Astrocyte (in vitro differentiated cells and primary cell): ENCODE measurements at regions not wholly inside any gene's neighbourhood (a gene's known extent, or its start where the extent isn't known, plus 50 kb on each side); places are given as distances from the start of the nearest gene placed in this dataset.
"Not testable (repeated sequence)": the region's sequence is repeated elsewhere in the genome, so short reads cannot be mapped to it uniquely, and the experiment has no call there.

Source experiments
- DNase-seq: peaks from one replicate; pipeline ENCODE4 v3.0.0-alpha.2; 2010; ENCODE audit warnings: low read depth
- FAIRE-seq: peaks from 2 replicates; lab custom pipeline; 2011; peaks lifted over from hg19 to GRCh38; lab: Jason Lieb, UNC
- H2AFZ ChIP-seq: 2 replicates; pipeline ENCODE4 v1.6.0; 2012; ENCODE audit warnings: low read depth, low read length, inconsistent platforms
- H3K27ac ChIP-seq: 2 replicates; pipeline ENCODE4 v1.5.1; 2011; ENCODE audit warnings: low read depth, low read length, inconsistent platforms
- H3K27me3 ChIP-seq: 2 replicates; pipeline ENCODE4 v1.6.0; 2011; ENCODE audit warnings: low read length, inconsistent platforms; ENCODE audit not compliant: insufficient read depth
- H3K36me3 ChIP-seq: 2 replicates; pipeline ENCODE4 v1.5.1; 2011; ENCODE audit warnings: low read length, inconsistent platforms; ENCODE audit not compliant: insufficient read depth
- H3K4me1 ChIP-seq: 2 replicates; pipeline ENCODE4 v1.5.1; 2011; ENCODE audit warnings: low read length, inconsistent platforms; ENCODE audit not compliant: insufficient read depth
- H3K4me2 ChIP-seq: 2 replicates; pipeline ENCODE4 v1.6.0; 2012; ENCODE audit warnings: low read length, inconsistent platforms
- H3K4me3 ChIP-seq: 2 replicates; pipeline ENCODE4 v1.5.1; 2011; ENCODE audit warnings: low read depth, mild to moderate bottlenecking, low read length, inconsistent platforms; ENCODE audit not compliant: insufficient read depth
- H3K79me2 ChIP-seq: 2 replicates; pipeline ENCODE4 v1.6.0; 2012; ENCODE audit warnings: mild to moderate bottlenecking, low read length, inconsistent platforms; ENCODE audit not compliant: insufficient read depth
- H3K9ac ChIP-seq: 2 replicates; pipeline ENCODE4 v1.6.0; 2012; ENCODE audit warnings: mild to moderate bottlenecking, low read length, inconsistent platforms
- H3K9me3 ChIP-seq: 2 replicates; pipeline ENCODE4 v1.5.1; 2012; ENCODE audit warnings: low read depth, mild to moderate bottlenecking, low read length, inconsistent platforms; ENCODE audit not compliant: insufficient read depth
- H4K20me1 ChIP-seq: 2 replicates; pipeline ENCODE4 v1.6.0; 2012; ENCODE audit warnings: low read length, inconsistent platforms; ENCODE audit not compliant: insufficient read depth
- H3K27ac Mint-ChIP-seq: one replicate; pipeline ENCODE4 v1.8.0; 2021; ENCODE audit warnings: mild to moderate bottlenecking, mixed read lengths; ENCODE audit not compliant: unreplicated experiment
- H3K27me3 Mint-ChIP-seq: one replicate; pipeline ENCODE4 v1.8.0; 2021; ENCODE audit warnings: low read depth, mixed read lengths; ENCODE audit not compliant: unreplicated experiment
- H3K36me3 Mint-ChIP-seq: one replicate; pipeline ENCODE4 v1.8.0; 2021; ENCODE audit warnings: low read depth, mixed read lengths; ENCODE audit not compliant: unreplicated experiment
- H3K4me1 Mint-ChIP-seq: one replicate; pipeline ENCODE4 v1.8.0; 2021; ENCODE audit warnings: low read depth, mixed read lengths; ENCODE audit not compliant: unreplicated experiment
- H3K4me3 Mint-ChIP-seq: one replicate; pipeline ENCODE4 v1.8.0; 2021; ENCODE audit warnings: mild to moderate bottlenecking, moderate library complexity, mixed read lengths; ENCODE audit not compliant: unreplicated experiment
- H3K9me3 Mint-ChIP-seq: one replicate; pipeline ENCODE4 v1.8.0; 2021; ENCODE audit warnings: mild to moderate bottlenecking, mixed read lengths; ENCODE audit not compliant: unreplicated experiment
- CTCF ChIP-seq: IDR thresholded peaks from 2 replicates; pipeline ENCODE4 v1.5.1; 2011; ENCODE audit warnings: low read depth, mild to moderate bottlenecking, inconsistent platforms, low read length, moderate library complexity; ENCODE audit not compliant: insufficient read depth
- EZH2 ChIP-seq: IDR thresholded peaks from 2 replicates; pipeline ENCODE4 v1.6.1; 2012; ENCODE audit warnings: mild to moderate bottlenecking, low read length, inconsistent platforms; ENCODE audit not compliant: insufficient read depth

- H3K4me3 Mint-ChIP-seq: no peak overlapping the region
- FAIRE-seq (no peak), DNase-seq (no peak)
- H3K4me1 Mint-ChIP-seq: no peaks in the 10 kb centered on the region
- Histone ChIP-seq H3K9me3 (no peaks in the 10 kb centered on the region), H3K4me1 (no peaks in the 10 kb centered on the region), H3K27me3 (no peaks in the 10 kb centered on the region), H3K9ac (no peak overlapping the region), H3K36me3 (no peaks in the 10 kb centered on the region), H3K27ac (no peak overlapping the region), H3K79me2 (no peaks in the 10 kb centered on the region), H3K4me3 (no peak overlapping the region), H4K20me1 (no peaks in the 10 kb centered on the region), H2AFZ (no peak overlapping the region), H3K4me2 (no peak overlapping the region)
- no peak overlapping the region for H3K27ac Mint-ChIP-seq
- no peaks in the 10 kb centered on the region for H3K9me3 Mint-ChIP-seq
- H3K36me3 Mint-ChIP-seq: no peaks in the 10 kb centered on the region
- TF ChIP-seq CTCF: no peak
- no peak for TF ChIP-seq EZH2
- H3K27me3 Mint-ChIP-seq: no peaks in the 10 kb centered on the region
Measured at GRCh38 chr5:101458587-101458986, 555.5 kb upstream of the ST8SIA4 start.

GRCh38 chr5:101455851-101456250, 552.8 kb upstream of the ST8SIA4 start:
- no peaks in the 10 kb centered on the region for H3K36me3 Mint-ChIP-seq
- H3K4me1 ChIP-seq: no peaks in the 10 kb centered on the region
- no peak overlapping the region for H3K4me3 ChIP-seq
- H3K27me3 ChIP-seq: no peaks in the 10 kb centered on the region
- H3K36me3 ChIP-seq: no peaks in the 10 kb centered on the region
- no peak overlapping the region for H2AFZ ChIP-seq
- no peak overlapping the region for H3K9ac ChIP-seq
- FAIRE-seq: no peak
- H3K9me3 ChIP-seq: no peaks in the 10 kb centered on the region
- H3K27me3 Mint-ChIP-seq: no peaks in the 10 kb centered on the region
- no peak overlapping the region for H3K27ac ChIP-seq
- TF ChIP-seq CTCF (no peak), EZH2 (no peak)
- no peak overlapping the region for H3K27ac Mint-ChIP-seq
- H3K9me3 Mint-ChIP-seq: no peaks in the 10 kb centered on the region
- H3K4me1 Mint-ChIP-seq: no peaks in the 10 kb centered on the region
- DNase-seq: no peak
- no peak overlapping the region for H3K4me2 ChIP-seq
- no peaks in the 10 kb centered on the region for H4K20me1 ChIP-seq
- no peaks in the 10 kb centered on the region for H3K79me2 ChIP-seq
- no peak overlapping the region for H3K4me3 Mint-ChIP-seq

- Histone ChIP-seq H2AFZ (no peak overlapping the region), H3K4me1 (no peaks in the 10 kb centered on the region), H3K9me3 (no peaks in the 10 kb centered on the region), H3K9ac (no peak overlapping the region), H3K79me2 (no peaks in the 10 kb centered on the region), H3K27ac (no peak overlapping the region), H3K4me2 (no peak overlapping the region), H4K20me1 (no peaks in the 10 kb centered on the region), H3K4me3 (no peak overlapping the region), H3K36me3 (no peaks in the 10 kb centered on the region), H3K27me3 (no peaks in the 10 kb centered on the region)
- no peak overlapping the region for H3K27ac Mint-ChIP-seq
- H3K27me3 Mint-ChIP-seq: no peaks in the 10 kb centered on the region
- no peaks in the 10 kb centered on the region for H3K36me3 Mint-ChIP-seq
- FAIRE-seq (no peak), DNase-seq (no peak)
- H3K9me3 Mint-ChIP-seq: no peaks in the 10 kb centered on the region
- no peaks in the 10 kb centered on the region for H3K4me1 Mint-ChIP-seq
- H3K4me3 Mint-ChIP-seq: no peak overlapping the region
- no peak for TF ChIP-seq EZH2
- no peak for TF ChIP-seq CTCF
Measured at GRCh38 chr5:101455048-101455447, 552.0 kb upstream of the ST8SIA4 start.

- H3K27ac ChIP-seq, FAIRE-seq, DNase-seq, H3K36me3 Mint-ChIP-seq, H3K9ac ChIP-seq, H2AFZ ChIP-seq, H3K4me3 Mint-ChIP-seq, H3K4me1 Mint-ChIP-seq, H3K27me3 ChIP-seq, H3K4me3 ChIP-seq, H3K4me1 ChIP-seq, H3K27ac Mint-ChIP-seq, H3K9me3 ChIP-seq, H3K79me2 ChIP-seq, H4K20me1 ChIP-seq, H3K4me2 ChIP-seq, H3K27me3 Mint-ChIP-seq, H3K36me3 ChIP-seq: not testable (repeated sequence)
- peaks cover 11% of the 10 kb centered on the region for H3K9me3 Mint-ChIP-seq
Measured at GRCh38 chr5:101442281-101442680, 539.2 kb upstream of the ST8SIA4 start.
